Ishikawa (cell line): ENCODE measurements at regions not wholly inside any gene's neighbourhood (a gene's known extent, or its start where the extent isn't known, plus 50 kb on each side); places are given as distances from the start of the nearest gene placed in this dataset.

Experiments
- CEBPB ChIP-seq: IDR thresholded peaks from 2 replicates; pipeline ENCODE4 v1.6.1; 2012
- CREB1 ChIP-seq: IDR thresholded peaks from 2 replicates; pipeline ENCODE4 v1.6.1; 2012; ENCODE audit warnings: low read depth
- EGR1 ChIP-seq: IDR thresholded peaks from 2 replicates; pipeline ENCODE4 v1.6.1; 2012
- EP300 ChIP-seq: IDR thresholded peaks from 2 replicates; pipeline ENCODE4 v1.6.1; 2012; ENCODE audit warnings: borderline replicate concordance
- FOXM1 ChIP-seq: IDR thresholded peaks from 2 replicates; pipeline ENCODE4 v1.6.1; 2012; ENCODE audit warnings: low read depth, borderline replicate concordance
- NFIC ChIP-seq: IDR thresholded peaks from 2 replicates; pipeline ENCODE4 v1.6.1; 2012
- RAD21 ChIP-seq: IDR thresholded peaks from 2 replicates; pipeline ENCODE4 v1.6.1; 2012; ENCODE audit warnings: low read depth
- TAF1 ChIP-seq: IDR thresholded peaks from 2 replicates; pipeline ENCODE4 v1.6.1; 2012; ENCODE audit warnings: low read depth, mild to moderate bottlenecking
- TCF12 ChIP-seq: IDR thresholded peaks from 2 replicates; pipeline ENCODE4 v1.6.1; 2012; ENCODE audit warnings: low read depth
- TEAD4 ChIP-seq: IDR thresholded peaks from 2 replicates; pipeline ENCODE4 v1.6.1; 2012
- YY1 ChIP-seq: IDR thresholded peaks from 2 replicates; pipeline ENCODE4 v1.6.1; 2012; ENCODE audit warnings: low read depth
- ZBTB7A ChIP-seq: IDR thresholded peaks from 2 replicates; pipeline ENCODE4 v1.6.1; 2012; ENCODE audit warnings: low read depth
- TF ChIP-seq, protein P1 (sequence below): IDR thresholded peaks from 2 replicates; pipeline ENCODE4 v1.6.1; 2012; ENCODE audit warnings: low read depth, mild to moderate bottlenecking
- TF ChIP-seq, protein P2 (sequence below): IDR thresholded peaks from 2 replicates; pipeline ENCODE4 v1.6.1; 2012
- TF ChIP-seq, protein P3 (sequence below): IDR thresholded peaks from 2 replicates; pipeline ENCODE4 v1.6.1; 2012

DNA sequence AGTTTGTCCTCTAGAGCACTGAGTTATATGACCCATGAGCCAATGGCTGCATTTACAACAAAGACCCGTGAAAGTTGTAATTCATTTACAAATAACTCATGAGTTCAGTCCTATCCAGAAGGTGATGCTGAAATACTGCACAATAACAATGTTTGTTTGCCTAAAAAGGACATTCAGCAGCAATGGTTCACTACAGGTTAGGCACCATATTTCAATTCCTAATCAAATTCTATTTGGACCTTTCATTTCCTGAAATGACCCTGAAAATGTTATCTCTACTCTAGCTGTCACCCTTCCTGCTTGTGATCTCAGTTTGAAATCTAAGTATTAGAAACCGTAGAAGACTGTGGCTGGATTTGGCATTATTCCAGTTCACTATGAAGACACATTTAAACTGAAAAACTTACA is 191.2 kb upstream of the SAMSN1 start:
- no peak for TF ChIP-seq EGR1
- TF ChIP-seq CEBPB: no peak

DNA sequence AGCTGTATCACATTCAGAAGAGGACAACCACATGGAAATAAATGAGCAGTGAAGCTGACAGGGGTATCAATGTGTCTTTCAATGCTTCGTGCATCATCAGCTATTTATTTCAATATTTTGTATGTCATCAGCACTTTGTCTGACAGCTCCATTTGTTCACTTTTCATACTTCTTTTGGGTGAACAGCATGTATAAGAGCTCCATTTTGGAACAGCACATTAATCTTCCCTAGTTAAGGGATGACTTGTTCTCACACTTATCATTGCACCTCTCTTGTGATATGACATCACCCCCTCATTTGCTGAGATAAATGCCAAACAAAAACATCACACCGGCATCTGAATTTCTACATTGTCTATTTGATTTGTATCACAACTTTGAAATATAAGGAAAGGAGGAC is 190.6 kb upstream of the SAMSN1 start:
- TF ChIP-seq TAF1: no peak
- TF ChIP-seq CEBPB: no peak
- TF ChIP-seq RAD21: no peak
- TF ChIP-seq CREB1: no peak
- TF ChIP-seq, protein P1, sequence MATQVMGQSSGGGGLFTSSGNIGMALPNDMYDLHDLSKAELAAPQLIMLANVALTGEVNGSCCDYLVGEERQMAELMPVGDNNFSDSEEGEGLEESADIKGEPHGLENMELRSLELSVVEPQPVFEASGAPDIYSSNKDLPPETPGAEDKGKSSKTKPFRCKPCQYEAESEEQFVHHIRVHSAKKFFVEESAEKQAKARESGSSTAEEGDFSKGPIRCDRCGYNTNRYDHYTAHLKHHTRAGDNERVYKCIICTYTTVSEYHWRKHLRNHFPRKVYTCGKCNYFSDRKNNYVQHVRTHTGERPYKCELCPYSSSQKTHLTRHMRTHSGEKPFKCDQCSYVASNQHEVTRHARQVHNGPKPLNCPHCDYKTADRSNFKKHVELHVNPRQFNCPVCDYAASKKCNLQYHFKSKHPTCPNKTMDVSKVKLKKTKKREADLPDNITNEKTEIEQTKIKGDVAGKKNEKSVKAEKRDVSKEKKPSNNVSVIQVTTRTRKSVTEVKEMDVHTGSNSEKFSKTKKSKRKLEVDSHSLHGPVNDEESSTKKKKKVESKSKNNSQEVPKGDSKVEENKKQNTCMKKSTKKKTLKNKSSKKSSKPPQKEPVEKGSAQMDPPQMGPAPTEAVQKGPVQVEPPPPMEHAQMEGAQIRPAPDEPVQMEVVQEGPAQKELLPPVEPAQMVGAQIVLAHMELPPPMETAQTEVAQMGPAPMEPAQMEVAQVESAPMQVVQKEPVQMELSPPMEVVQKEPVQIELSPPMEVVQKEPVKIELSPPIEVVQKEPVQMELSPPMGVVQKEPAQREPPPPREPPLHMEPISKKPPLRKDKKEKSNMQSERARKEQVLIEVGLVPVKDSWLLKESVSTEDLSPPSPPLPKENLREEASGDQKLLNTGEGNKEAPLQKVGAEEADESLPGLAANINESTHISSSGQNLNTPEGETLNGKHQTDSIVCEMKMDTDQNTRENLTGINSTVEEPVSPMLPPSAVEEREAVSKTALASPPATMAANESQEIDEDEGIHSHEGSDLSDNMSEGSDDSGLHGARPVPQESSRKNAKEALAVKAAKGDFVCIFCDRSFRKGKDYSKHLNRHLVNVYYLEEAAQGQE: no peak
- no peak for TF ChIP-seq EP300
- TF ChIP-seq TCF12: no peak
- TF ChIP-seq, protein P2, sequence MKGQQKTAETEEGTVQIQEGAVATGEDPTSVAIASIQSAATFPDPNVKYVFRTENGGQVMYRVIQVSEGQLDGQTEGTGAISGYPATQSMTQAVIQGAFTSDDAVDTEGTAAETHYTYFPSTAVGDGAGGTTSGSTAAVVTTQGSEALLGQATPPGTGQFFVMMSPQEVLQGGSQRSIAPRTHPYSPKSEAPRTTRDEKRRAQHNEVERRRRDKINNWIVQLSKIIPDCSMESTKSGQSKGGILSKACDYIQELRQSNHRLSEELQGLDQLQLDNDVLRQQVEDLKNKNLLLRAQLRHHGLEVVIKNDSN: no peak
- no peak for TF ChIP-seq FOXM1
- no peak for TF ChIP-seq NFIC
- no peak for TF ChIP-seq TEAD4
- TF ChIP-seq YY1: no peak
- TF ChIP-seq, protein P3, sequence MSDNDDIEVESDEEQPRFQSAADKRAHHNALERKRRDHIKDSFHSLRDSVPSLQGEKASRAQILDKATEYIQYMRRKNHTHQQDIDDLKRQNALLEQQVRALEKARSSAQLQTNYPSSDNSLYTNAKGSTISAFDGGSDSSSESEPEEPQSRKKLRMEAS: no peak
- TF ChIP-seq ZBTB7A: no peak
- no peak for TF ChIP-seq EGR1

DNA sequence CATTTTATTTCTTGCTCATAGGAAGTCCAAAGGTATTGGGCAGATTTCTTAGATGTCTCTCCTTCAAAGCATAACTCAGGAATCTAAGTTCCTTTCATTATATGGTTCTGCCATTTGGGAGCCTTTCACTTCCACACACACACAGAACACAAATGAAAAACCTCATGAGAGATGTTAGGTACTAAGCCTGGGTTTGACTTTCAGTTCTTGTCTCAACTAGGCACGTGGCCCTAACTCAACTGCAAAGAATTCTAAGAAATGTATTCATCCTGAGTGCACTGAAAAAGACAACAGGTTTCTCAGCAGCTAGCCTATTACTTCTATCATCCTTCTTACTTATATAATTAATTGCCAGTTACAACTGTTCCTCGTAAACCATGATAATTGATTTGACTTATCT is 190.0 kb upstream of the SAMSN1 start:
- TF ChIP-seq CREB1 (no peak), EGR1 (no peak), CEBPB (no peak), TEAD4 (no peak), ZBTB7A (no peak), FOXM1 (no peak)
- TF ChIP-seq, protein P2: no peak
- TF ChIP-seq, protein P1: no peak

DNA sequence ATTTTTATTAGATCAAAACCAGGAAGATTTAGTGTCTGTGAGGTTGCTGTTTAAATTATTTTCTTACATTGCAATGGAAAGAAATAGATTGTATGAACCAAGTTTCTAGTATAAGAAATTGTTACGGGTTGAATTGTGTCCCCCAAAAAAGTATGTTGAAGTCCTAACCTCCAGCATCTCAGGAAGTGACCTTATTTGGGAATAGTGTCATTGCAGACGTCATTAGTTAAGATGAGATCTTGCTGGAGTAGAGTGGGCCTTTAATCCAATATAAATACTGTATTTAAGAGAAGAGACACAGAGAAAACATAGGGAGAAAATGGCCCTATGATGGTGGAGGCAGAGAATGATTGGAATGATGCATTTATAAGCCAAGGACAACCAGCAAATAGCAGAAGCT is 188.7 kb upstream of the SAMSN1 start:
- TF ChIP-seq, protein P3: no peak
- TF ChIP-seq TCF12: no peak
- no peak for TF ChIP-seq EP300
- no peak for TF ChIP-seq CEBPB
- no peak for TF ChIP-seq TAF1
- no peak for TF ChIP-seq YY1
- TF ChIP-seq CREB1: no peak
- TF ChIP-seq TEAD4: no peak
- TF ChIP-seq, protein P2: no peak
- no peak for TF ChIP-seq FOXM1
- TF ChIP-seq ZBTB7A: no peak
- TF ChIP-seq, protein P1: no peak
- no peak for TF ChIP-seq RAD21

DNA sequence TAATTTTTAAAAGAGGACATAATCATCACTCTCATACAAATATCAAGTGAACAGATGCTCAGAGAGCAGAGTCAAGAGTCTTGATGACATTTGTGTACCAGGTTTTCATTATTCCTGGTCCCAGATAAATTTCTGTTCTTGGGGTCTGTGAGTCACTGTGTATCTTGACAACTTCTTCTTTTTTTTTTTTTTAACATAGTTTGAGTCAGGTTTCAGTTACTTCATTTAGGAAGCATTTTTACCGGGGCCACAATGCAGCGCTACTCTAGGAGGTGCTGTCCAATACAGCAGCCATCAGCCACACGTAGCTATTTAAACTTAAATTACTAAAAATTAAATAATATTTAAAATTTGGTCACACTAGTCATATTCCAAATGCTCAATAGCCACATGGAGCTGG is 188.1 kb upstream of the SAMSN1 start:
- TF ChIP-seq, protein P2: no peak
- TF ChIP-seq ZBTB7A (no peak), EP300 (no peak), NFIC (no peak), EGR1 (no peak), CEBPB (no peak), TEAD4 (no peak), CREB1 (no peak), RAD21 (no peak), TAF1 (no peak), YY1 (no peak), FOXM1 (no peak), TCF12 (no peak)
- TF ChIP-seq, protein P3: no peak
- TF ChIP-seq, protein P1: no peak
